Memory B cell (primary cell): ENCODE measurements at regions not wholly inside any gene's neighbourhood (a gene's known extent, or its start where the extent isn't known, plus 50 kb on each side); places are given as distances from the start of the nearest gene placed in this dataset.

Experiments used
- ATAC-seq: fragments of 150-1000 bp; cut with Tn5 transposase; 2 replicates; pipeline ENCODE4 v1.10.0; 2021; ENCODE audit warnings: low read depth, mild to moderate bottlenecking, moderate library complexity
- DNase-seq, 2 donors: peaks; one replicate each; pipeline ENCODE4 v3.0.0; 2022; ENCODE audit warnings: low spot score in 2 of 2
- H3K27ac Mint-ChIP-seq: one replicate; pipeline ENCODE4 v1.8.0; 2022; ENCODE audit warnings: mild to moderate bottlenecking, moderate library complexity, mixed read lengths
- H3K27me3 Mint-ChIP-seq: one replicate; pipeline ENCODE4 v1.8.0; 2022; ENCODE audit warnings: mixed read lengths
- H3K36me3 Mint-ChIP-seq: one replicate; pipeline ENCODE4 v1.8.0; 2022; ENCODE audit warnings: mild to moderate bottlenecking, mixed read lengths
- H3K4me1 Mint-ChIP-seq: one replicate; pipeline ENCODE4 v1.8.0; 2022; ENCODE audit warnings: mixed read lengths
- H3K4me3 Mint-ChIP-seq: one replicate; pipeline ENCODE4 v1.8.0; 2022; ENCODE audit warnings: mild to moderate bottlenecking, moderate library complexity, mixed read lengths
- H3K9me3 Mint-ChIP-seq: one replicate; pipeline ENCODE4 v1.8.0; 2022; ENCODE audit warnings: mixed read lengths

DNA sequence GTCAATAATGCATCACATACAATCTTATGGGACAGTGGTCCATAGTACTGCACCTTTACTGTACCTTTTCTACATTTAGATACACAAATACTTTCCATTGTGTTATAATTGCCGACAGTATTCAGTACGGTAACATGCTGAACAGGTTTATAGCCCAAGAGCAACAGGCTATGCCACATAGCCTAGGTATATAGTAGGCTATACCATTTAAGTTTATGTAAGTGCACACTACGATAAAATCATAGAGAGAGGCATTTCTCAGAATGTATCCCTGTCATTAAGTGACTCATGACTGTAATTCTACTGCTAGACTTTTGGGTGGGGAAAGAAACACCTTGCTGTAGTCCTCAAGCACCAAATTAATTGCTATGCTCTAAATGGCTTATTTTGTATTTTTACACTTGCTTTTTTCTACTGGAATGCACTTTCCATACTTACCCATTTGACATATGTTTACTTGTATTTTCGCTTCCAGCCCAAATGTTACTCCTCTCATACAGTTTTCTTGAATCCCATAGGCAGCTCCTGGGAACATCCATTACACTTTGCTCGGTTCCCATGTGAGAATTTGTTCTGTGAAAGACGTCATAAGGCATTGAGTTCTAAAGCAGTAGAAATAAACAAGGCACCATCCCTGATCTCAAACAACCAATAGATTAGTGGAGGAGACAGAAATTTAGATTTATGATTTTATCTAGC lies 714.0 kb upstream of the ID2 start:
- Mint-ChIP-seq H3K9me3 (no peaks in the 10 kb centered on the region), H3K36me3 (no peaks in the 10 kb centered on the region), H3K27ac (no peak overlapping the region), H3K4me1 (no peaks in the 10 kb centered on the region), H3K4me3 (no peak overlapping the region), H3K27me3 (peaks cover 13% of the 10 kb centered on the region)
- no peak for ATAC-seq
- DNase-seq: no peak

DNA sequence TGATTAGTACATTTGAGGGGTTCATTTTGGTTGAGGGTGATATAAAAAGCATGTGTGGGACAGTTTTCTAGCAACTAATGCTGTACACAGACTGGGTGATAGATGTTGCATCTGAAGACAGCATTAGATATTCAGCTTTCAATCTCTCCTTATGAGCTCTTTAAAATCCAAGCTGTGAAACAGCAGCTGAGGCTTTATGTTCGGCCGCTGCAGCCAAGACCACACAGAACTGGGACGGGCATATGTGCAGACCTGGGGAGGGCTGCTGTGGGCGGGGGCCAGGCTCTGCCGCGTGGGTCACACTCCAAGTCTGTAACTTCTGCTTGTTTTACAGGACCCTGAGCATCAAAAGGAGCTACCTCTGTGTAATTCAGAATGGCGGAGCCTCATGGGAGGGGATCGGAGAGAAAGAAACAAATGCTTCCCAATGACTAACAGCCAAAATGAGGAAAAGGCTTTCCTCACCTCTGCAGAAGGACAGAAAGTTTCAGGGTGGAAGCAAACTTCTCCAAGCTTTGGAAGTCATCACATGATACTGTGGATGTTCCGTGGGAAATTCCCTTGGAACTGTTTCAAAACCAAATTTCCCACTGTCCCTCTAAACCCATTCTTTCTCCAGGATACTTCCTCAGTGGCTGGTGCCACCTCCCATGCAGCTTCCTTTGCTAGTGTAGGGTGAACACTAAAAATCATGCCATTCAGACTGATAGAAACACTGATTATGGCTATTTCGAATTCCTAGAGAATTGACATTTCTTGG lies 711.9 kb upstream of the ID2 start:
- DNase-seq: no peak
- Mint-ChIP-seq H3K9me3 (no peaks in the 10 kb centered on the region), H3K4me3 (no peak overlapping the region), H3K27me3 (peaks cover 11% of the 10 kb centered on the region), H3K4me1 (no peaks in the 10 kb centered on the region), H3K36me3 (no peaks in the 10 kb centered on the region), H3K27ac (no peak overlapping the region)
- no peak for ATAC-seq

DNA sequence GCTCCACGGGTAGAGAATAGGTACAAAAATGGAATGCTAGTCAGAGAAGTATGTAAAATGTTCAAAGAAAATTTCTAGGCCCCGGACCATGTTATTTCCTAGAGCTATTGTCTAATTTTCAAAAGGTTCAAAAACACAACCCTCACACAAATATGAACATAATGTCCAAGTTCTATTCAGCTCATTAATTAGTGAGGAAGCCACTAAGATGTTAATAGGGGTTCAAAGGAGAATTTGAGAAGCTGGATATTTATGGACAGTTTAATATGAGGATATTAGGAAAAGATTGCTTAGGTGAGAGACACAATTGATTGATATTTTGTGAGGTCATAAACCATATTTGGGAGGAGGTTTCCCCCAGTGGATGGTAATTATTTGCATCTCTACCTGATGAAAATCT lies 710.6 kb upstream of the ID2 start:
- Mint-ChIP-seq H3K36me3 (no peaks in the 10 kb centered on the region), H3K27ac (no peak overlapping the region), H3K4me3 (no peak overlapping the region), H3K27me3 (peaks cover 11% of the 10 kb centered on the region), H3K4me1 (no peaks in the 10 kb centered on the region), H3K9me3 (no peaks in the 10 kb centered on the region)
- ATAC-seq (no peak), DNase-seq (no peak)

GRCh38 chr2:7971841-7972240 lies 710.0 kb upstream of the ID2 start:
- no peak overlapping the region for H3K4me3 Mint-ChIP-seq
- no peaks in the 10 kb centered on the region for H3K4me1 Mint-ChIP-seq
- DNase-seq: no peak
- H3K9me3 Mint-ChIP-seq: no peaks in the 10 kb centered on the region
- peaks cover 10% of the 10 kb centered on the region for H3K27me3 Mint-ChIP-seq
- H3K27ac Mint-ChIP-seq: no peak overlapping the region
- H3K36me3 Mint-ChIP-seq: no peaks in the 10 kb centered on the region
- ATAC-seq: no peak

DNA sequence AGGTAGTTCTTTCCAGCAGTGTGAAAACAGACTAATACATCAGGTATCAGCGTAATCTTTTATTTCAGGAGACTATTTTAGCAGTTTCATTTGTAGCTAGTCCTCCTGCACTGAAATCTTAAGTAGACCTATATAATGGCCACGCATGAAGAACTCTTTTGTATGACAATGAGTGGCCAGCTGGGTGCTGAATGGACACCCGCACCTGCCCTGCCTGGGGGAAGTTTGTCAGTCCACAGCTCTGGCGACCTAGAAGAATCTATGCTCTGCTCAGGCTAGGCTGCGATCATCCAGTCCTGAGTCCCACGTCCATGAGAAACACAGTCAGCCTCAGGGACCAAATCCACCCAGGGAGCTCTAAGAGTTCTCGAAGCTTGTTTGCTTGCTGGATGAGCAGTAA lies 709.2 kb upstream of the ID2 start:
- no peak for ATAC-seq
- H3K4me1 Mint-ChIP-seq: no peaks in the 10 kb centered on the region

DNA sequence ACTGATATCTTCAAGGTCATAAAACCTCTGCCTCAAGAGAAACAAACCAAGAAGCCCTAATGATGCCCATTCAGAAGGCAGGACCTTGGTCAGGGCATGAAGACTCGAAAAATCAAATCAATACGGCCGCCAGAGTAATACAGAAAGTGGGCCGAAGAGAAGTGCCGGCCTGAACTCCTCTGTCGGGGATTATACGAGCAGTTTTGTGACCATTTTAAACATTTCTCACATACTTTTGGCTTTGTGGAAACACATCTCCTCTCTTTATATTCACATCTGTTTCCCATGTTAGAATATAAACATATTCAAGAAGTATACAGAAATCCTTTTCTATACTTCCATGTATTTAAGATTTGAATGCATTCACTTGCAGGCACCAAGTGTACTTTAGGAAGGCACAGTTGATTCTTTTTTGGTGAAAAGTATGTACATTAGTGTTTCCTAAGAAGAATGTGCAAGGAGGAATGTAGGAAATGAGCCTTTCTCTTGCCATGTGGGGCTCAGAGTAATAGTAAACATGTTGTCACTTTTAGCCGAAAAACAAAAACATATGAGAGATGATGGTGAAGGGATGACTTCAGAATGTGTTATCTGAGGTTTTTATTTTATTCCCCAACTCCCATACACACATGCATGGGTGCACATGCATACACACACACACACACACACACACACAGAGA lies 707.9 kb upstream of the ID2 start:
- Mint-ChIP-seq H3K27me3 (peaks cover 6% of the 10 kb centered on the region), H3K4me3 (no peak overlapping the region), H3K4me1 (no peaks in the 10 kb centered on the region), H3K36me3 (no peaks in the 10 kb centered on the region), H3K9me3 (no peaks in the 10 kb centered on the region), H3K27ac (no peak overlapping the region)
- DNase-seq (no peak), ATAC-seq (no peak)

More for the DNA sequence above, 709.2 kb upstream of the ID2 start:
- DNase-seq: no peak
- H3K9me3 Mint-ChIP-seq: no peaks in the 10 kb centered on the region
- no peak overlapping the region for H3K4me3 Mint-ChIP-seq
- no peaks in the 10 kb centered on the region for H3K36me3 Mint-ChIP-seq
- peaks cover 8% of the 10 kb centered on the region for H3K27me3 Mint-ChIP-seq
- H3K27ac Mint-ChIP-seq: no peak overlapping the region

DNA sequence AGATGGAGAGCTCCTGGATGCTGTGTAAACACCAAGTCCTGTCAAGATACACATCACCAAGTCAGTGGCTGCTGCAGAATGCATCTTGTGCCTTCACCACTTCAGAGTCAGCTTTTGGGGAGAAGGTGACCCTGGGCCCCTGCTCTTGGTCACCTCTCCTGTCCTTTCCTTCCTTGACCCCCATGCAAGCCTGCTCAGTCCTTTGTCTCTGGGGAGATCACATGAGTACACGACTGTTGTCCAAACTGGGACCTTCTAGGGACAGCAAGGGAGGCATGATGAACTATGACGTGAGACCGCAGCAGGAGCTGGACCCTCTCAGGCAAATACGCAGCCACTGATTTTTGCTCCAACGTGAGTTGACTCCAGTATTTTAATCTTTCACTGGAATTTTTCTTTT lies 706.9 kb upstream of the ID2 start:
- H3K4me1 Mint-ChIP-seq: no peaks in the 10 kb centered on the region
- no peak overlapping the region for H3K4me3 Mint-ChIP-seq
- ATAC-seq: no peak
- H3K27me3 Mint-ChIP-seq: peaks cover 6% of the 10 kb centered on the region
- DNase-seq: no peak
- peaks cover 3% of the 10 kb centered on the region for H3K9me3 Mint-ChIP-seq
- no peaks in the 10 kb centered on the region for H3K36me3 Mint-ChIP-seq
- H3K27ac Mint-ChIP-seq: no peak overlapping the region

DNA sequence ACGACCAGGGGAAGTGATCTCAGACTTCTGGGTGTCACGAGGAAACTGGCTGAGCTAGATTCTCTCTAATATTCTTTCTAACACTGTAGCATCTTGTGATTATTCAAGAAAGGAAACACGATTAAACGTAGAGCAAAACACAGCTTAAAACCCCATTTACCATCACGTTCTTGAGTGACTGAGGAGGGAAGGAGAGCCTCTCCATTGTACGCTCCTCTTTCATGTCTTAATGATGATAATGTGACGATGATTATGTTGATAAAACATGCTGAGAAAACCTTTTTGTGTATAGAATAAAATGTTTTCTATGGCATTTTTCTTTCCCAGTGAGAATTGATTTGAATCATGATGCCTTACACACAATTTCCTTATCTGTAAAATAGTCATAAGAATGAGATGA lies 705.6 kb upstream of the ID2 start:
- Mint-ChIP-seq H3K4me3 (no peak overlapping the region), H3K36me3 (no peaks in the 10 kb centered on the region), H3K9me3 (peaks cover 3% of the 10 kb centered on the region), H3K4me1 (no peaks in the 10 kb centered on the region), H3K27me3 (peaks cover 5% of the 10 kb centered on the region), H3K27ac (no peak overlapping the region)
- no peak for ATAC-seq
- DNase-seq: no peak

- no peak overlapping the region for H3K27ac Mint-ChIP-seq
- H3K9me3 Mint-ChIP-seq: peaks cover 6% of the 10 kb centered on the region
- DNase-seq: no peak
Measured at GRCh38 chr2:7977981-7978380, 703.9 kb upstream of the ID2 start.

GRCh38 chr2:7982054-7982453 lies 699.8 kb upstream of the ID2 start:
- no peak overlapping the region for H3K4me3 Mint-ChIP-seq
- no peaks in the 10 kb centered on the region for H3K36me3 Mint-ChIP-seq
- no peak for ATAC-seq
- peaks cover 6% of the 10 kb centered on the region for H3K9me3 Mint-ChIP-seq
- H3K27me3 Mint-ChIP-seq: peaks cover 2% of the 10 kb centered on the region
- H3K4me1 Mint-ChIP-seq: no peaks in the 10 kb centered on the region
- no peak for DNase-seq
- H3K27ac Mint-ChIP-seq: no peak overlapping the region

More at GRCh38 chr2:7977981-7978380, 703.9 kb upstream of the ID2 start:
- no peak for ATAC-seq
- no peaks in the 10 kb centered on the region for H3K36me3 Mint-ChIP-seq
- H3K4me1 Mint-ChIP-seq: no peaks in the 10 kb centered on the region
- peaks cover 2% of the 10 kb centered on the region for H3K27me3 Mint-ChIP-seq
- no peak overlapping the region for H3K4me3 Mint-ChIP-seq

DNA sequence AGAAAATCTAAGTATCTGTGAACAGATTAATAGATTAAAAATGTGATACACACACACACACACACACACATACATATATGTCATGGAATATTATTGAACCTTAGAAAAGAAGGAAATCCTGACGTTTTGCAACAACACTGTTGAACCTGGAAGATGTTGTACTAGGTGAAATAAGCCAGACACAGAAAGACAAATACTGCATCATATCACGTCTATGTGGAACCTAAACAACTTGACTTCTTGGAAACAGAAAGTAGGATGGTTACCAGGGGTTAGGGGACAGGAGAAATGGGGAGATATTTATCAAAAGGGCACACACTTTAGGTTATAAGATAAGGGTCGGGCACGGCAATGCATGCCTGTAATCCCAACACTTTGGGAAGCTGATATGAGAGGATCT lies 698.4 kb upstream of the ID2 start:
- Mint-ChIP-seq H3K36me3 (no peaks in the 10 kb centered on the region), H3K4me3 (no peak overlapping the region), H3K27me3 (peaks cover 2% of the 10 kb centered on the region), H3K4me1 (no peaks in the 10 kb centered on the region), H3K27ac (no peak overlapping the region), H3K9me3 (peaks cover 6% of the 10 kb centered on the region)
- DNase-seq (no peak), ATAC-seq (no peak)

GRCh38 chr2:7983912-7984311 lies 697.9 kb upstream of the ID2 start:
- ATAC-seq: no peak
- no peak for DNase-seq
- Mint-ChIP-seq H3K4me1 (no peaks in the 10 kb centered on the region), H3K4me3 (no peak overlapping the region), H3K27ac (no peak overlapping the region), H3K36me3 (no peaks in the 10 kb centered on the region), H3K27me3 (peaks cover 2% of the 10 kb centered on the region), H3K9me3 (peaks cover 6% of the 10 kb centered on the region)

- DNase-seq (no peak), ATAC-seq (no peak)
- peaks cover 3% of the 10 kb centered on the region for H3K9me3 Mint-ChIP-seq
- H3K4me3 Mint-ChIP-seq: no peak overlapping the region
- no peaks in the 10 kb centered on the region for H3K4me1 Mint-ChIP-seq
- H3K36me3 Mint-ChIP-seq: no peaks in the 10 kb centered on the region
- H3K27me3 Mint-ChIP-seq: no peaks in the 10 kb centered on the region
- H3K27ac Mint-ChIP-seq: no peak overlapping the region
Measured at GRCh38 chr2:7984693-7985353, 697.0 kb upstream of the ID2 start.

DNA sequence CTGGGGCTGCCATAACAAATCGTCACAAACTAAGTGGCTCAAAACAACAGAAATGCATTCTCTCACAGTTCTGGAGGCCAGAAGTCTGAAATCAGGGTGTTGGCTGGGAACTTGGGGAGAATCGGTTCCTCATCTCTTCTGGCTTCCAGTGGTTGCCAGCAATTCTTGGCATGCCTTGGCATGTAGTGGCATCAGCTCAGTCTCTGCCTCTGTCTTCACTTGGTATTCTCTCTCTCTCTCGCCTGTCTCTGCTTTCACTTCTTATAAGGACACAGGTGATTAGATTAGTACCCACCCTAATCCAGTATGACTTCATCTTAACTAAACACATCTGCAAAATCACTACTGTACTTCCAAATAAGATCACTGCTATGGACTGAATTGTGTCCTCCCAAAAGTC lies 695.4 kb upstream of the ID2 start:
- Mint-ChIP-seq H3K27ac (no peak overlapping the region), H3K36me3 (no peaks in the 10 kb centered on the region), H3K4me1 (no peaks in the 10 kb centered on the region), H3K9me3 (peaks cover 3% of the 10 kb centered on the region), H3K27me3 (no peaks in the 10 kb centered on the region), H3K4me3 (no peak overlapping the region)
- ATAC-seq: no peak
- no peak for DNase-seq
